ENCODE measurements at regions not wholly inside any gene's neighbourhood (a gene's known extent, or its start where the extent isn't known, plus 50 kb on each side); places are given as distances from the start of the nearest gene placed in this dataset.
A peak's percentile ranks its signal among the peaks of the same experiment; 100 is the strongest.
"Not testable (repeated sequence)": the region's sequence is repeated elsewhere in the genome, so short reads cannot be mapped to it uniquely, and the experiment has no call there.

- TF ChIP-seq POLR2AphosphoS5 (IDR thresholded peaks at IDR 0.05; ENCODE audit: low read depth, low read length) (no peak), PAX5 (IDR thresholded peaks at IDR 0.05; ENCODE audit: insufficient read depth, low read length, severe bottlenecking) (no peak), POU2F2 (IDR thresholded peaks at IDR 0.05; ENCODE audit: low read depth, low read length) (no peak), POLR2A (IDR thresholded peaks at IDR 0.05; ENCODE audit: low read depth, low read length) (no peak), SPI1 (IDR thresholded peaks at IDR 0.05; ENCODE audit: low read depth, low read length) (no peak), TAF1 (IDR thresholded peaks at IDR 0.05; ENCODE audit: low read depth, low read length) (no peak)
- FAIRE-seq (no peak), DNase-seq (ENCODE audit: insufficient read length, low spot score) (no peak)
Observed at GRCh38 chr9:15372455-15372854, 50.2 kb upstream of the SNAPC3 start.

GRCh38 chr9:15371448-15371845 is 51.2 kb upstream of the SNAPC3 start:
- DNase-seq (ENCODE audit: insufficient read length, low spot score) (no peak), FAIRE-seq (no peak)
- TF ChIP-seq TAF1 (IDR thresholded peaks at IDR 0.05; ENCODE audit: low read depth, low read length) (no peak), POU2F2 (IDR thresholded peaks at IDR 0.05; ENCODE audit: low read depth, low read length) (no peak), POLR2A (IDR thresholded peaks at IDR 0.05; ENCODE audit: low read depth, low read length) (no peak), SPI1 (IDR thresholded peaks at IDR 0.05; ENCODE audit: low read depth, low read length) (no peak), PAX5 (IDR thresholded peaks at IDR 0.05; ENCODE audit: insufficient read depth, low read length, severe bottlenecking) (no peak), POLR2AphosphoS5 (IDR thresholded peaks at IDR 0.05; ENCODE audit: low read depth, low read length) (no peak)

- FAIRE-seq, result no peak
- TF ChIP-seq TAF1 (IDR thresholded peaks at IDR 0.05; ENCODE audit: low read depth, low read length) (no peak), POU2F2 (IDR thresholded peaks at IDR 0.05; ENCODE audit: low read depth, low read length) (no peak), PAX5 (IDR thresholded peaks at IDR 0.05; ENCODE audit: insufficient read depth, low read length, severe bottlenecking) (no peak)
- no peak for DNase-seq (ENCODE audit: insufficient read length, low spot score)
Observed at GRCh38 chr9:15370466-15371447, 51.9 kb upstream of the SNAPC3 start.

GRCh38 chr9:15369871-15370270 is 52.8 kb upstream of the SNAPC3 start:
- no peak for DNase-seq (ENCODE audit: insufficient read length, low spot score)
- no peak for FAIRE-seq
- no peak for TF ChIP-seq SPI1 (IDR thresholded peaks at IDR 0.05; ENCODE audit: low read depth, low read length)
- no peak for TF ChIP-seq POU2F2 (IDR thresholded peaks at IDR 0.05; ENCODE audit: low read depth, low read length)
- TF ChIP-seq TAF1 (IDR thresholded peaks at IDR 0.05; ENCODE audit: low read depth, low read length), result no peak
- TF ChIP-seq POLR2AphosphoS5 (IDR thresholded peaks at IDR 0.05; ENCODE audit: low read depth, low read length), result no peak
- TF ChIP-seq PAX5 (IDR thresholded peaks at IDR 0.05; ENCODE audit: insufficient read depth, low read length, severe bottlenecking), result no peak
- TF ChIP-seq POLR2A (IDR thresholded peaks at IDR 0.05; ENCODE audit: low read depth, low read length), result no peak

- DNase-seq (ENCODE audit: insufficient read length, low spot score), result no peak
- no peak for TF ChIP-seq TAF1 (IDR thresholded peaks at IDR 0.05; ENCODE audit: low read depth, low read length)
- FAIRE-seq, result no peak
Observed at GRCh38 chr9:15369238-15369637, 53.4 kb upstream of the SNAPC3 start.

GRCh38 chr9:15364975-15365553 is 57.6 kb upstream of the SNAPC3 start:
- not testable (repeated sequence) for DNase-seq (ENCODE audit: insufficient read length, low spot score); FAIRE-seq

GRCh38 chr9:15361737-15362136 is 54.7 kb upstream of the TTC39B start:
- no peak for FAIRE-seq
- no peak for DNase-seq (ENCODE audit: insufficient read length, low spot score)
- TF ChIP-seq SPI1 (IDR thresholded peaks at IDR 0.05; ENCODE audit: low read depth, low read length) (no peak), POLR2AphosphoS5 (IDR thresholded peaks at IDR 0.05; ENCODE audit: low read depth, low read length) (no peak), TAF1 (IDR thresholded peaks at IDR 0.05; ENCODE audit: low read depth, low read length) (no peak), PAX5 (IDR thresholded peaks at IDR 0.05; ENCODE audit: insufficient read depth, low read length, severe bottlenecking) (no peak), POU2F2 (IDR thresholded peaks at IDR 0.05; ENCODE audit: low read depth, low read length) (no peak), POLR2A (IDR thresholded peaks at IDR 0.05; ENCODE audit: low read depth, low read length) (no peak)

- no peak for DNase-seq (ENCODE audit: insufficient read length, low spot score)
- TF ChIP-seq SPI1 (IDR thresholded peaks at IDR 0.05; ENCODE audit: low read depth, low read length), result no peak
- no peak for TF ChIP-seq PAX5 (IDR thresholded peaks at IDR 0.05; ENCODE audit: insufficient read depth, low read length, severe bottlenecking)
- no peak for TF ChIP-seq POU2F2 (IDR thresholded peaks at IDR 0.05; ENCODE audit: low read depth, low read length)
- no peak for TF ChIP-seq POLR2AphosphoS5 (IDR thresholded peaks at IDR 0.05; ENCODE audit: low read depth, low read length)
- no peak for TF ChIP-seq POLR2A (IDR thresholded peaks at IDR 0.05; ENCODE audit: low read depth, low read length)
- TF ChIP-seq TAF1 (IDR thresholded peaks at IDR 0.05; ENCODE audit: low read depth, low read length), result no peak
- FAIRE-seq, result peak; percentile 78
Observed at GRCh38 chr9:15357050-15357653, 50.1 kb upstream of the TTC39B start.
